ENCODE measurements at regions not wholly inside any gene's neighbourhood (a gene's known extent, or its start where the extent isn't known, plus 50 kb on each side); places are given as distances from the start of the nearest gene placed in this dataset.

DNA sequence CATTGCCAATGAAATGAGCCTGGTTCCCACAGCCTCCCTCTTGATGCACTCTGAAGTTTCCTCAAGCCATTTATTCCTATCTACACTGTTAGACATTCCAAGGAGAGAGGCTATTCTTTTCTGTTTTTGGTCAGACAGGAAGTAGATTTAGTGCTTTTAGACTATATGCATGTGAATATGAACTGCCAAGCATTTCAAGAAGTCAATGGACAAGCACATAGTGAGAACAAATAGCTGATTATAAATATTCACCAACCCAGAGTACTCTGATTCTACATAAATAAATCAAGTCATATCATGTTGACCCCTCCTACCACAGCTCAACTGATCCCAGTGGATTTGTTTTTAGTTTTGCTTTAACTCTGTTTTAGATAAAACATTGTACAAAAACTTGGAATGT is 412.5 kb upstream of the RARB start:
- DNase-seq: no peak

DNA sequence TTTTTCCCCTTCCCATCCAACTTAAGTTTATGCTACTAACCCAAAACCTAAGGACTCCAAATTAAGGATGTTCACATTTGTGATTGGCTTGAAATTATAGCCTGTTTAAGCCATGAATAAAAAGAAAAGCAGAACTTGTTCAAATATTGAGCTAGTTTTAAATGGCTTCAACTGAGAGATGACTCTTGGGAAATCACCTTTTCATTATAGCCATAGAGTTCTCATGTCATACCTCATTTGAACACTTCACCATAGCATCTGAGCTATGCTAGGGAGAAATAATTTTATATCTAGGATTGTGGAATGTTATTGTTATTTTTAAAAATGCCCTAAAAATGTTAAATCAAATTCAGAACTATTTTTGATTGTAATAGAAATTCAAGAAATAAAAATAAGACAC is 409.2 kb upstream of the RARB start:
- no peak for DNase-seq

DNA sequence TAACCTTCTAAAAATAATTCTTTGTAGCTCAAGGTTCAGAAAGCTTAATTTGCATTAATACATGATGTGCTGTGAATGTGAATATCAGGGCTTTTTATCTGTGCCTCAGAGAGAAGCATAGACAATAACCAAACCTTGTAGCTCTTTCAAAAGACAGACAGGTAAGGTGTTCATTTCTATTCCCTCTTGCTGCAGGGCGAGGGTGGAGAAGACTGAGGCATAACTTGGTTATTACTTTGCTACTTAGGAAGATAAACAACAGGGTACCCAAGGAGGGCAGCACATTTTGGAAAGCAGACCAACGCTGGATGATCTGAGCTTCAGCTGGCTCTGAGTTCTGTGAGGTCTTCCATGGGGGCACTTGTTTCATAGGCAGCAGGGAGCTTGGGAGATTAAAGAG is 408.6 kb upstream of the RARB start:
- DNase-seq: no peak

DNA sequence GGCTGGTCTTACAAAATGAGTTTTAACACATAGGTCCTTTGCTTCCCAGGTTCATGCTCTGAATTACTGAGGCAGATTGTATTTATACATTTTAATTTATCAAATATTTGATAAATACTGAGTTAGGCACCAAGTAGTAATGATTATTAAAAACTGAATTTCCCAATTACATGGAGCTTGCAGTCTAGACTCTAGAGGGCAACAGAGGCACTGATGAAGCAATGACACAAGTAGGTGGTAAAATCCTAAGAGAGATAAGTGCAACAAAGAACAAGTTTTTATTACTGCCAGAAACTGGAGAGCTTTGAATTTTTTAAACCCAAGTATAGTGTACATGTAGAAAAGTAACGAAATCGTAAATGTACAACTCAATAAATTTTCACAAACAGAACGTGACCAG is 406.2 kb upstream of the RARB start:
- DNase-seq: no peak

DNA sequence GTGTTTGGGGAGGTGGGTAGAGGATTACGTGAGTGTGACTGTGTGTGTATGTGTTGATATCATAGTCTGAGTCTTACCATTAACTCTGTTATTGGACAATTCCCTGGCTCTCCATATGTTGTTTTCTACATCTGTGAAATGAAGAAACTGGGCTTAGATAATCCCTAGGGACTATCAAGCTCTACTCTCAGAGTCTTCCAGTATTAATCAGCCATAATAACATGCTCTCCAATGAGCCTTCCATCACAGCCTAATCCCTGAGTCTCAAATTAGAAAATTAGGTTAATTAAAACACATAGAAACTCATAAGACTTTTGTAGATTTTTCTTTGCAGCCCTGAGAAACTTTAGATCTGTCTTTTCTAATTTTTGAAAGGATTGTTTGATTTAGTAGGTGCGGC is 404.2 kb upstream of the RARB start:
- no peak for DNase-seq

DNA sequence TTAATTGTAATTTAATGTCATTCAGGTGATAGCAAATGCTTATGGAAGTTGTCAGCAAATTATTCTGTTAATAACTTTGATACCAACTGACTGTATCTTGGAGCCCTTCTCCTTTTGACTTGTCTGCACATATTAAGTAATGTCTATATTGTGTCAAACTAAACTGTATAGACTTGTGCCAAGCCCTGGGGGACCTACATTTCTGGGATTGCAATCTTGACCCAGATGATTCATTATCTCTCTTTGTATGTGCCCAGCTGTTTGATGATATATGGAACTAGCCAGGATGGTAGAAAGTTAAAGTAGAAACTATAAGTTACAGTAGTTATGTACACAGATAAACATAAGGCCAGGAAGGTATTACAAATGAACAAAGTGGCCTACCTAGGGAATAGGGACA is 402.8 kb upstream of the RARB start:
- no peak for DNase-seq

DNA sequence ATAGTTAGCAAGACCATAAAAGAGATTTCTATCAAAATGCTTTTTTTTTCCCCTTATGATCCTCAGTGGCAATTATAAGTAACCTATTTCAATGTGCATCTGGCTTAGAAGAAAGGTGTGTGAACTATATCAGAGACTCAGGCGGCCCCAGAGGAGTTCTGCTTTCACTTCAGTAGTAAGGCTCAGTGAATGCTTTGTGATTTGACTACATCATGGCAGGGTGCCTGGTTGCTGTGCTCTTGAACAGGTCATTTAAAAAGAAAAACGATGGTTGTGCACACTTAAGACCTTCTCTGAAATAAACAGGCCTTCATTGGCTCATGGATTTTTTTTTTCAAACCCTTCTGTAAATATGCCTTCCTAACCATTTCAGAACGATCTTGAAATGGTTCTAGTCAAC is 400.4 kb upstream of the RARB start:
- DNase-seq: no peak

DNA sequence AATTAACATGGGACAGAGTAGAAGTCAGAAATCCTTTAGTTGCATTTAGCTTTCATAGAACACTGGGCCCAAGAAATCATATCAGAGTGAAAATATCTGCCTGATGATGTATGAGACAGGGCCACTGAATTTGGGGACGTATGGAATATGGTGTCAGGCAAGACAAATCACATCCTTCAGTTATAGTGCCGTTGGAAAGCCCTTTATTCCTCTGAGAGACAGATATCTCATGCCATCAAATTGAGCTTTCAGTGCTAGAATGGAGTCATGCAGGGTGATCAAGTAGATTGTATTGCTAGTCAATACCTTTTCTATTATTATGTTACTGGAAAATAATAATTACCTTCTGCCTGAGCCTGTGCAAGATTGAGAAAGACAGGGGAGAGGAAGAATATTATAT is 398.2 kb upstream of the RARB start:
- DNase-seq: no peak

DNA sequence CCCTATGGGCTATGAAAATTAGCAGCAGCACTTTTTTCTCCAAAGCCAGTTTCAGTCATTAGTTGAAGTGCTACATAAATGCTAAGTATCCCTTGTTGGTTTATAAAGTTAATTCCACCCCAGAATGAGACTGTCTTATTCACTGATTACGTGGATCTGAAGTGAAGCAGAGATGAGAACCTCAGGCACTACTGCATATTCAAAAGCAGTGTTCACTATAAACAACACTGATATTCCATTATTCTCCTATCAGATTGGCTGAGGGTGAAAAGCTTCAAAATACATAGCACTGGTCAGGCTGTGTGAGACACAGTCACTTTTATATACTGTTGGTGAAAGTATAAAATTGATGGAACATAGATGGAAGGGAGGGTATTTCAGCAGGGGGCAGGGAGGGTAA is 395.7 kb upstream of the RARB start:
- no peak for DNase-seq

DNA sequence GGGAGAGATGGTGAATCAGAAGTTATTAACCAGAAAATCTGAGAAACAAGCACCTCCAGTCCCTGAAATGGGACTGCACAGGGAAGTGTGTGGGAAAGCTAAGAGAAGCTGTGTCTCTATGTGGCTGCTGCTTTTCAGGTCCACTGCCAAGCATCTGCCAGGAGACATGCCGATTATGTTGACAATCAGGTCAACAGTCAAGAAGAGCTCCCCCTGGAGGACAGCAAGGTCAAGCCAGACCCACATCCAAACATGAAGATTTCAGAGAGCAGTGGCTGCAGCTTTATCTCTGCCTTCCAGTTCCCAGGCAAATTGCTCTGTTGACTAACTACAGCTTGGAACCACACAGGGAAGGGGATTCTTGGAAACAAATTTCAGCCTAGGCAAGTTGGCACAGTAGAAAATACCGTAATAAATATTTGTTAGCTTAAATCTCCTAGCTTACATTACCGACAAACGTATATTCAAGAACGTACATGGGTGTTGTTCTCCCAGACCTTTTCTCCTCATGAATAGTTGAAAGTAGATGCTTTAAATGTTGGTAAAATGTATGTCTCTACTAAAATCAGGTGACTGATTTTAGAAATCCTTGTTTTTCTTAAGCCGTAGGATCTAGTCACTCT is 394.5 kb upstream of the RARB start:
- DNase-seq: peak; percentile 61

DNA sequence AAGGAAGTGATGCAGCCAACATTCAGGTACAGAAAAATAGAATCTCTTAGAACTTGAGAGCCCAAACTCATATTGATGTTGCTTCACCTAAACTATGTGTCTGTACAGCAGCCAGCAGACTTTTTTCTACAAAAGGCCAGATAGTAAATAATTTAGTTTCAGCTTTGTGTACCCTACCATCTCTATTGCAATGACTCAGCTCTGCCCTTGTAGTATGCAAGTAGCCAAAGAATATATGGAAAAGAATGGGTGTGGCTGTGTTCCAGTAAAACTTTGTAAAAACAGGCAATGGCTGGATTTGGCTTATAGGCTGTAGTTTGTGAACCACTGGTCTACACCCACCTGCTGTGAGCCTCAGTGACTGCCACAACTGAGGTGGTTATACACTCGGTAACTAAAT is 392.5 kb upstream of the RARB start:
- no peak for DNase-seq

DNA sequence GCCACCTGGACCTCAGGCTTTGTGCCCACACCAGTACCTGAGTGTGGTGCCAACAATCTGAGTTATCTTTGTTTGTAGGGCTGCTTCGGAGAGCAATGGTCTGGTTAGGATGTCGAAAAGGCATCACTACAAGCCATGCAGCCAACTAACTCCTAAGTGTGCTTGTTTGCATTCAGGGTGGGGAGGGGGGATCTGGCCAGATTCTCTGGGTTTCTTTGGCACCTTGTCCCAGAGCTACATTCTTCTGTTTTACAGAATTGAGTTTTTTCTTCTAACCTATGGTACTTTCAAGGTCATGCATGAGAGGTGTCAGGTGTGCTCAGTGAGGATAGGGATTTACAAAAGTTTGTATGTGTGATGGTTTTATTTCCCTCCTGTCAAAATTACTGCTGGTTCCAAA is 391.4 kb upstream of the RARB start:
- DNase-seq: no peak

DNA sequence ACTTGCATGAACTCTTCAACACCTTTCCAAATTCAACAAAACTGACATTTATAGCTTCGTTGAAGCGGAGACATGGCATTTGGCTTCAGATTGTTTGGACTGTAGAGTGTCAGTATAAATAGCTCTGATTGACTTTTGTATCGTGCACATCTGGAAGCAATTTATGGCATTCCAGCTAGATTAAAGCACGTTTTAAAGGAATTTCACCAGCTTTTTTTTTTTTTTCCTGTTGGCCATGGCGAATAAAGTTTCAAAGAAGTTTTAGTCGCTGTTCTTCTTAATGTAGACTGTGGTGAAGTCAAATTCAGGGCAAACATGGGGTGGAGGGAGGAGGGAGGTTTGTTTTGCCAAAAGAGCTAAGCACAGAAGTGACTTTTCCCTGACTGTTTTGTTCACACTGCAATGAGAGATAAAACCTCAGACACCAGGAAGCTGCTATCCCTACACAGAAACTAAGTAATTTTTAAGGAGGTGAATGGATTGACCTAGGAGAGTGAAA is 391.0 kb upstream of the RARB start:
- no peak for DNase-seq

DNA sequence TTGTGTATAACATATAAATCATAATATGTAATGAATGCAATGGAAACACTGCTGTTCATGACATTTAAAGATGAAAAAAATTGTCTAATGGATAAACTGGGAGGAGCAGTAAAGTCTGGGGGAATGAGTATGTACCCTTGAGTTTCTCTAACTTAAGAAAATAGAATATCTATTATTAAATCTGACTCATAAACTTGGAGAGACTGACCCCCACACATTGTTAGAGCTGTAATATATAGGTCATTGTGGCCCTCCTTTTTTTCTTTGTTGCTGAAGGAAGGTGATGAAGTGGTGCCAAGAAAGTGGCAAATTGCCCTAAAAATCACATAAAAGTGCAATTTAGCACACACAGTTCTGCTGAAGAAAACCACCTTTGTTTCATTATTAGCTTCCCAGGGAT is 389.8 kb upstream of the RARB start:
- no peak for DNase-seq

DNA sequence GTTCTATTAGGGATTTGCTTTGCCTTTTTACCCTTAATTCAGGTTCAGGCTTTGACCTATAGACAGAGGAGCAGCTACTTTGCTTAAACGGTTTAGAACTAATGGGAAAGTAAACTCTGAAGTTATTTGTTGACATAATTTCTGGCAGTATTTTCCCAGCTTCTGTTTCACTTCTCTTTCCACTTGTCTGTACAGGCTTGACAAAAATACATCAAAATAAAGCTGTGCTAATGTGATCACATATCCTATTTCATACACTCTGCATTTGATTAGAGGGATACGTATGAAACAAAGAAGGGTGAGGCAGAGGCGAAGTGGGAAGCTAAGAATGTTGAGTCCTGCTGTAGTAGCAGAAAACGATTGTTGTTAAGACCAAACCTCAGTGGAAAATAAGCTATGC is 389.1 kb upstream of the RARB start:
- no peak for DNase-seq

DNA sequence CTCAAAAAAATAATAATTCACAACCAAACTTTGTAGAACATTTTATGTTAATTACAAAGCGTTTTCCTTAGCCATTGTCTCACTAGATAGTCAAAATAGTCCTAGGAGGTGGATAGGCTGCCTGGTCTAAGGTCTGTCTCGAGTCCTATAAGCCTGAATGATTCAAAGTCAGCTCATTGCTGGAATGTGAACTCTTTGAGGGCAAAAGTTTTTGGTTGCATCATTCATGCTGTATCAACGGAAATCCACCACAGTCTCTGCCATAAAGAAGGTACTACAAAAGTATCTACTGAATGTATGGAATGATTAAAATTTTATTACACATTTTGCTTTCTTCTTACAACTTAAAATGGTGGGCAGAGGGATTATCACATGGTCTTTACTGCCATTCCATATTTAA is 387.3 kb upstream of the RARB start:
- no peak for DNase-seq

DNA sequence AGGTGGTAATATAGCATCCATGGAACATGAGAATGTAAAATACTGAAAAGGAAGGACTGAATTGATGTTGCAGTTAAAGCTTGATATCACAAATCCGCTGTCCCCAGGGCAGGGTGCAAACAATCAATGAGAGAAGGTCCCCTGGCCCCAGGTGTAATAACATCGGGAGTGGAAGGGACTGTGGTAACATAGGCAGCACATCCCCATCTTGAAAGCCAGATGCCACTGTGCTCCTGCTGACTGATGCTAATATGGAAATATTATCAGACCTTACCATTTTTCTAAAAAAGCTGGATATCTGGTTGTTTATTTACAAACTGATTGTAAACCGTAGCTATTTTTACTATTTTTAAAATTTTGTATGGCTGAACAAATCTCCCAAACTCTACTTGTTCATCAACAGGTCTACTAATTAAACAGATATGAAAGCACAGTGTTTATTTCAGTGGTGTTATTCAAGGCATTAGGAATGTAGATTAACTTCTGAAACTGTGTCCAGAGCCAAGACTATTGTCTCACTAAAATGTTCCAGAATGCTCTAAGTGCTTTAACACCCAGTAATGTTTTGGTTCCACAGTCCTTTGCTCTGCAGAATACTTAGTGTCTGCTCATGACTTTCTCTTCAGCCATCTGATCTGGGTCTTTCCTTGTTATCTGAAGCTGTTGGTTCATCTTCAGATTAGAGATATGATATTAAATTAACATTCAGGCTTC is 386.0 kb upstream of the RARB start:
- no peak for DNase-seq

DNA sequence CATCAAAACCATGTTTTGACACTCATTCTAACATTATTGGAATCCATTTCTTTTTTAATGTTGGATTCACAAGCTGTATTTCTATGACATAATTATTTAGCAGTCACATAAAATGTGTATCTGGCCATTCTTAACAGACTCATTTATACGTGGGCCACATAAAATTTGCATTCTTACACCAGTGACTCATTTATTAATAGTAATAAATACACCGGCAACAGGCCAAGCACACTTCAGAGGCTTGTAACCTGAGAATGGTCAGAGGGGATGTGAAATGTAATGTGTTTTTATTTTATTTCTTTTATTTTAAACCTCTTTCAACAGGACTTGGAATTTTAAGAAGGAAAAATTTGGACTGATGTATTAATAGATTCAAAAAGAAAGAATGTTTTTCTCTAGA is 384.9 kb upstream of the RARB start:
- DNase-seq: no peak

DNA sequence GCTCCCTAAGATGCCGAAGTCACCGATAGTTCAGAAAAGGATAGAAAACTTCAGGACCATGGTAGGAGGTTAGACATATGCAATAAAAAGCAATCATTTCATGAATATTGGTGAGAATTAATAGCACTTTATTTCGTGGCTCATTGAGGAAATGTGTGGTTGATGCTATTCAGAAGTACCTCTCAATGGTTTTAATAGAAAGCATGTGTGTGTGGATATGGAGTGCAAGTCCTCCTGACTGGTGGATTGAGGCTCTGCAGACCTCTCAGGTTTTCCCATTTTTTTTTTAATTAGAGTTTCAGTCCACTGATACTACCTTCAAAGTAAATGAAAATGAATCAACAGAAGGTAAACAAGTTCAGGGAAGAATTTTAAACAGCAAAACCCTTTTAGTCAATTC is 384.3 kb upstream of the RARB start:
- no peak for DNase-seq

DNA sequence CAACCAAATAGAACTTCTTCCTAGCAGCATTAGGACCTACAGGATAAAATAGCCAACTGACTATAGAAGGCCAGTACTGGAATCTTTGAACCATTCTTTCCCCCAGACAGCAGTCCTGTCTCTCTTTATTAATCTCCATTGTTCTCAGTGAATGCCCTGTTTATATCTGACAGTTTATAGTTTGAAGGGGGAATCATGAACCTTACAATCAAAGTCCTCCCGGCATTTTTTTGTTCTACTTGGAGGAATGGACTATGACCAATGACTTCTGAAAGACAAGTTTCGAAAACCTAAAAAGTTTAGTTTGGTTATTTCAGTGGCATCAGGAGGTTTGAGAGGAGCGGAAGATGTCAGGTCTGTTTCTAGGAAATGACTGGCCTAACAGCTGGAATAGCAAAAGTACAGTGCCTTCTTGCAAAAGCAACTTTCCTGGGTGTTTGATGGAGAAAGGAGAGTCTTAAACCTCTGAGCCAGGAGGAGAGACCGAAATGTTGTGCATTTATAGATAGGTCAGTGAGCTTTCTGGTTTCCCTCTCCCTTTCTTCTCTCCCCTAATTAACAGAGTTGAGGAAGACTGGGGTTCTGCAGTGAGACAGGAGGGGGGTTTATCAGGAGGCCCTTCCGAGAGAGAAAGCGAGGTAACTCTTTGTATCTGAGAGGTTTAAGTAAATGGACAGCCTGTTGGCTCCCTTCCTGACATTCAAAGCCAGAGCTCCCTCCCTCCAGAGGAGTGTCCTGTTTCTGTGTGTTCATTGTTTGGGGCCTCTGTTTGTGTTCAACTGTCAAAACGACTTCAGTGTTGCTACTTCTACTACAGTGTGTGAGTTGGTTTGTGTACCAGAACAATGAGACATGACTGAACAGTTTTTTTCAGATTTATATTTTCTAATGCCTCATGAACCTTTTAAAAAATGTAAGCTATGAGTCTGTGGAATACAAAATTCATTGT is 383.0 kb upstream of the RARB start:
- DNase-seq: no peak

DNA sequence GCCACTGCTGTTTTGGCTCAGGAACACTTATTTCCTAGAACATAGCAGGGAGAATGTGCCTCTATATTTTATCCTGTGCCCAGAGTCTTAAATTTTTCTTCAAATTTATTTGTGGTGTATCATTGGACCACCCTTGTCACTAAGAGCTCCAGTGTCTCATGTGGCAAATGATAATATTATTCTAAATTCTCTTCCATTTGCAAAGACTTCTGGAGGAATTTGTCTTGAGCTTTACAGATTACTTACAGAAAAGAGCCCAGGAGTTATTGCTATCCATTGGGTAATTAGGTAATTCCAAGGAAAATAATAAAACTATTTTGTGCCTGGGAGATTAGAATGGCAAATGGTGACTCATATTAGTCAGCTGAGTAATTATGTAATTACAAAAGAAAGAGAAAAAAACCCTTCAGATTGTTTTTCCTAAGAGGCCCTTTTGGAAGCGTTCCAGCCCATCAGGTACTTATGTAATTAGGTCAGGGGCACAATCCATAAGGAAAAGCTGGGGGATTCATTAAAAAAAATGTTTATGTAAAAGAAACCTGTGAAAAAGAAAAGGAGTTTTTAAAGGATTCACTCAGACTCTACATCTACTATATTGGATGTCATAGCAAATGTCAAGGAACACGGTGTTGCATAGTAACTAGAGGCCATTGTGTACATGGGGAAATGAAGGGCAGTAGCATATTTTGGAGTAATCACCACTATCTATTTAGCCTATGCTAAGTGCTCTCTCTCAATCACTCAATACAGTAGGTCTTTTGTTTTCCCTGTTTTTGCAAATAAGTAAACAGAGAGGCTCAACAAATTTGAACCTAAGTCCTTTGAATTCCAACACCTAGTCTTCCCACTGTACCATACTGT is 380.9 kb upstream of the RARB start:
- no peak for DNase-seq

DNA sequence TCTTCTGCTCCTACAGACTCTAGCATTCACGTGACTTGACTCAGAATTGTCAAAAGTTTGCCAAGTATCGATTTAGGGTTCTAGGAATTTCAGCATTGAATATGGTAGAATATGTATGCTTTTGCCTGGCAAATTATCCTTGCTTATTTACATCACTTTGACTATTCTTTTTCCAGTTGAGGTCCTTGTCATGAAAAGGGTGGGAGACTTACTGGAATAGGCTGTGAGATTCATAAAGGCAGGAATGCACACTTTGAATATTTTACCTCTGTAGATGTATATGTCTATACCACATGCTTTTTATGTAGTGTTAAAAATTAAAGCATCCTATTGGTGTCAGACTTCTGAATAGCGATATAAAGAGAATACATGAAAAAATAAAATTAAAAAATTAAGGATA is 378.8 kb upstream of the RARB start:
- DNase-seq: no peak

DNA sequence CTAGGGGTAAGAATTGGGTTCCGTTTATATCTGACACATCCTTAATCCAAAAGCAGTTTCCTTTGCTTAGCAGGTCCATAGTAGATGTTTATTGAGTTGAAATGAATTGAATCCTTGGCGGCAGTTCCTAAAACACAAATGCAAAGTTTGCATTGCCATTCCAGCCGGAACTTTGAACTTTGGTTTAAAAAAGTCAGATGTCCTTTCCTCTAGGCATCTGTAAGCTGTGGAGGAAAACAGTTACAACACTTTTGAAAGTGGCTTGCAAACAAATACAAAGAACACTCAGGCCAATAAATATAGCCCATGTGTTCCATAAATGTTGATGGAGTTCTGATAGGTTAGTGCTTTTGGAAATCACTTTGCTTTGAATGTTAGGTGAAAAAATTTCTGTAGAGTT is 374.7 kb upstream of the RARB start:
- DNase-seq: no peak
